ENCODE measurements at regions not wholly inside any gene's neighbourhood (a gene's known extent, or its start where the extent isn't known, plus 50 kb on each side); places are given as distances from the start of the nearest gene placed in this dataset.

DNA sequence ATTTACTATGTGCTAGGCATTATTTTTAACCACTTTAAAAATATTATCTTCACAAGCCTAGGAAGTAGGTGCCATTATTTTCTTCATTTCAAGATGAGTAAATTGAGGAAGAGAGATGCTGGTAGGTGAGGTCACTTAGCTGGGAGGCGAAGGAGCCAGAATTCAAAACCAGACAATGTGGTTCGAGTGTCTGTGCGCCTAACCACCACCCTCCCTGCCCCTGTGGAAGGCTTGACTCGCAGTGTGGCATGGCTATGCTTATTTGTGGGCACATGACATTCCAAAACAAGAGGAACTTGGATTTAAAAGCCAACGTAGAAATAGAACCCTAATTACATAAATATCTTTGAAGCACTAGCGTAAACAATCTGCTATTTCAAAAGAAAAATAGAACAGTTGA lies 226.6 kb upstream of the PITX2 start:
- H3K4me3 ChIP-seq (ENCODE audit: low read depth, low read length) = no peak overlapping the region
- DNase-seq (ENCODE audit: low read depth) = no peak
- TF ChIP-seq, protein P1, sequence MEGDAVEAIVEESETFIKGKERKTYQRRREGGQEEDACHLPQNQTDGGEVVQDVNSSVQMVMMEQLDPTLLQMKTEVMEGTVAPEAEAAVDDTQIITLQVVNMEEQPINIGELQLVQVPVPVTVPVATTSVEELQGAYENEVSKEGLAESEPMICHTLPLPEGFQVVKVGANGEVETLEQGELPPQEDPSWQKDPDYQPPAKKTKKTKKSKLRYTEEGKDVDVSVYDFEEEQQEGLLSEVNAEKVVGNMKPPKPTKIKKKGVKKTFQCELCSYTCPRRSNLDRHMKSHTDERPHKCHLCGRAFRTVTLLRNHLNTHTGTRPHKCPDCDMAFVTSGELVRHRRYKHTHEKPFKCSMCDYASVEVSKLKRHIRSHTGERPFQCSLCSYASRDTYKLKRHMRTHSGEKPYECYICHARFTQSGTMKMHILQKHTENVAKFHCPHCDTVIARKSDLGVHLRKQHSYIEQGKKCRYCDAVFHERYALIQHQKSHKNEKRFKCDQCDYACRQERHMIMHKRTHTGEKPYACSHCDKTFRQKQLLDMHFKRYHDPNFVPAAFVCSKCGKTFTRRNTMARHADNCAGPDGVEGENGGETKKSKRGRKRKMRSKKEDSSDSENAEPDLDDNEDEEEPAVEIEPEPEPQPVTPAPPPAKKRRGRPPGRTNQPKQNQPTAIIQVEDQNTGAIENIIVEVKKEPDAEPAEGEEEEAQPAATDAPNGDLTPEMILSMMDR (IDR thresholded peaks at IDR 0.05; ENCODE audit: control insufficient read depth, extremely low read depth, insufficient read depth) = no peak

DNA sequence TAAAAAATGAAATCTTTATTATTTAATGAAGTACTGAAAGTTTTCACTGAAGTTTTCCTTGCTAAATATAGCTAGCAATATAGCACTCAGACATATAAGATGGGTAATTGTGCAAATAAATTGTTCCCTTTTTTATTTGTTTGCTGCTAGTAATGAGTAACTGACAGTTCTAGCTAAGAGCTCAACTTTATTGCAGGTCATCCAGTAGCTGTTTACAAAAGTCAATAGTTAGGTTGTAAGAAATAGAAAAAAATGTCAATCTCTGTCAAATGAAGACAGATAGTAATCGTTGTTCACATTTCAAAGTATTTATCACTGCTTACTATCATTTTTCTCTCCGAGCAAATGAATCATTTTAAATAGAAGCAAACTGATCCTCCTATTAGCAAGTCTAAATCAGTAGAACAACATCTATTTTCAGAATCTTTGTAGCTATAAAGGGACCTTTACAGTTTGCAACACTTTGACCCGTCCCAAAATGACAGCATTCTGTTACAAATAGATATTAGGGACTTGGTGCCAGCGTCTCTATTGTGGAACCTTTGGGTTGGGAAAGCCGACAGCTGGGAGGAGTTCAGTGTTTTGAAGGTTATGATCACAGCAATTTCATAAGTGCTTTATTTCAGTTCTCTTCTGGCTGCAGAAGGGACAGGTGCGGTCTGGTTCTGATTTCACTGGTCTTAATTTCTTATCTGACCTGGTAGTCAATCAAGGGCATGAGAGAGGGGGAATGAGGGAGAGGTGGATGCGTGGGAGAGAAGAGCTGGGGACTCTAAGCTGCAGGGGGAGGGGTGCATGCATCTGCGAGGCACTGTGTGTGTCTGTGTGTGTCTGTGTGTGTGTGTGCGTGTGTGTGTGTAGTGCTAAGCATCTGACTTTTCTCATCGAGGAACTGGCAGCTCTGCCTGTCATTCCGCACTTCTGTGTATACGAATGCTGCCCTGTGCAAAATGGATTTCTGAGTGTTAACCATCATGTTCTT lies 227.9 kb upstream of the PITX2 start:
- TF ChIP-seq, protein P1 (IDR thresholded peaks at IDR 0.05; ENCODE audit: control insufficient read depth, extremely low read depth, insufficient read depth) = no peak
- DNase-seq (ENCODE audit: low read depth) = peak; percentile 39
- H3K4me3 ChIP-seq (ENCODE audit: low read depth, low read length) = no peak overlapping the region

DNA sequence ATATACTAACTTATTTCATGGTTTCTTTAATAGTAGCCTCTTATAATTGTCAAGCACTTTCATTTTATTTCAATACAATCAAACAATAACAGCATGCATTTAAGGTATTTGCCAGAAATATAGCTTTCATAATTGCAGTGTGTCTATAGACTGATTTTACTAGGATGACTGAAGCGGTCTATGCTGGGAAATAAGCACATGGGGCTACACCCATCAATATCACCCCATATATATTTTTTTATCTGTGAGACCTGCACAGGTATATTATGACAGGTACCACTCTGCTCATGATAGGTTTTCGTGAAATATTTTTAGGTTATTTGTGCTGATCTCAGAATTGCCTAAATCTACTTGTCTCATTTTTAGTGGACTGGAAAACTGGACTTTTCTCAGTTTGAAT lies 229.1 kb upstream of the PITX2 start:
- no peak for DNase-seq (ENCODE audit: low read depth)
- TF ChIP-seq, protein P1 (IDR thresholded peaks at IDR 0.05; ENCODE audit: control insufficient read depth, extremely low read depth, insufficient read depth) = no peak
- no peak overlapping the region for H3K4me3 ChIP-seq (ENCODE audit: low read depth, low read length)

DNA sequence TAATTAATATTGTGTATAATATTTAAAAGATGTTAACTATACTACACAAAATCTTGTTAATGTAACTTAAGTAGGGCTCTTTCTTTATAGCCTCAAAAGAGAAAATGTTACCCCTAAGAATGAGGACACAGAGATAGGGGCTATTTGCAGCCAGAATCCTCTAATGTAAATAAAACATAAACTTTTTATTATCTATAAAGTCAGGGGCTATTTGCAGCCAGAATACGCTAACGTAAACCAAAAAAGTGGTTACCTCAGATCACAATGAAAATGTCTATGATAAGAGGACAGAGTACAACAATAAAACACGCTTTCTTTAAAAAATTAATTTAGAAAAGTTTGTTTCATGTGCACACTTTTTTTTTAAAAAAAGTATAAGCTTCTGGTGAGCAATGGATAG lies 229.9 kb upstream of the PITX2 start:
- no peak overlapping the region for H3K4me3 ChIP-seq (ENCODE audit: low read depth, low read length)
- TF ChIP-seq, protein P1 (IDR thresholded peaks at IDR 0.05; ENCODE audit: control insufficient read depth, extremely low read depth, insufficient read depth) = no peak
- DNase-seq (ENCODE audit: low read depth) = no peak

DNA sequence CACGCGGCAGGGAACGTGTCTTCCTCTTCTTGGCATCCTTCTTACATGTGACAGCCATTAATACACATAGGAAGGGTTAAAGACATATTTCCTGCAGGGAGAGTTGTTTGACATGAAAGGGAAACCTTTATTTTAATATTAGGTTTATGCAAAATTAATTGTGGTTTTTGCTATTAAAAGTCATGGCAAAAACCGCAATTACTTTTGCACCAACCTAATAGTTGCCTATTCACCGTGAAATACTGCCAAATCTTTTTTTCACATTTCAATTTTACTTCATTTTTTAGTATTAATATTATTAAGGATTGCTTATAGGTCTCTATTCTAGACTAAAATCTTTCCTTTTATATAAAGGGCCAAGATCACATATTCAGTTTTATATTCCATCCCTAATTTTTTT lies 230.4 kb upstream of the PITX2 start:
- no peak for DNase-seq (ENCODE audit: low read depth)
- TF ChIP-seq, protein P1 (IDR thresholded peaks at IDR 0.05; ENCODE audit: control insufficient read depth, extremely low read depth, insufficient read depth) = no peak
- H3K4me3 ChIP-seq (ENCODE audit: low read depth, low read length) = no peak overlapping the region

DNA sequence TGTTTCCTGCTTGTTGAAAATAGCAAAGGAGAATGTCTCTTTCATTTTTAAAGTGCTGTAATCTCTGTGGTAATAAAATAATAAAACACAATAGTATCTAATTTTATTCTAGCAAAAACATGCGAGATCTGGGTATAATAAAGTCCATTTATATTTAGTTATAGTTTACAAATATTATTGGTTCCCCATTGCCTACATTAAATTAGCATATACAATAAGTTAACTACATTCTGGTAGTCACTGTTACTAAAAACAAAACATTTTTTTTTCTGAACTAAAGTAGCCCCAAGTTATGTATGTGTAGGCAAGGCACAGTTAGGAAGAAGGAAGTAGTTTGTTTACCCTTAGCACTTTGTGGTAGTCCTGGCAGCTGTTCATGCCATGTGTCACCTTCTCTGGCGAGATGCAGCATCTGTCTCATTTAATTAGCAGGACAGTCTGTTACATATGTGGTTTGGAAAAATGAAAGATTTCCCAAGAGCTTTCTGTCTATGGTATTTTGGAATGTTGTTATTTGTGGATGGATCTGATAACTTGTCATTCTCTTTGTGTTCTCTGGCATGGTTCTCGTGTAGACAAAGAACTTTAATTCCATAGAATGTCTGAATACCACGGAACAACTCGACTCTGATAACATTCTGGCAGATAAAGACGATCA lies 231.3 kb upstream of the PITX2 start:
- DNase-seq (ENCODE audit: low read depth) = peak; percentile 53
- no peak overlapping the region for H3K4me3 ChIP-seq (ENCODE audit: low read depth, low read length)
- TF ChIP-seq, protein P1 (IDR thresholded peaks at IDR 0.05; ENCODE audit: control insufficient read depth, extremely low read depth, insufficient read depth) = no peak
